ENCODE measurements at regions not wholly inside any gene's neighbourhood (a gene's known extent, or its start where the extent isn't known, plus 50 kb on each side); places are given as distances from the start of the nearest gene placed in this dataset.
A peak's percentile ranks its signal among the peaks of the same experiment; 100 is the strongest.

GRCh38 chr2:19244460-19245363, 113.7 kb downstream of the OSR1 start:
- DNase-seq (ENCODE audit: low read depth), result no peak
- TF ChIP-seq, protein P1, sequence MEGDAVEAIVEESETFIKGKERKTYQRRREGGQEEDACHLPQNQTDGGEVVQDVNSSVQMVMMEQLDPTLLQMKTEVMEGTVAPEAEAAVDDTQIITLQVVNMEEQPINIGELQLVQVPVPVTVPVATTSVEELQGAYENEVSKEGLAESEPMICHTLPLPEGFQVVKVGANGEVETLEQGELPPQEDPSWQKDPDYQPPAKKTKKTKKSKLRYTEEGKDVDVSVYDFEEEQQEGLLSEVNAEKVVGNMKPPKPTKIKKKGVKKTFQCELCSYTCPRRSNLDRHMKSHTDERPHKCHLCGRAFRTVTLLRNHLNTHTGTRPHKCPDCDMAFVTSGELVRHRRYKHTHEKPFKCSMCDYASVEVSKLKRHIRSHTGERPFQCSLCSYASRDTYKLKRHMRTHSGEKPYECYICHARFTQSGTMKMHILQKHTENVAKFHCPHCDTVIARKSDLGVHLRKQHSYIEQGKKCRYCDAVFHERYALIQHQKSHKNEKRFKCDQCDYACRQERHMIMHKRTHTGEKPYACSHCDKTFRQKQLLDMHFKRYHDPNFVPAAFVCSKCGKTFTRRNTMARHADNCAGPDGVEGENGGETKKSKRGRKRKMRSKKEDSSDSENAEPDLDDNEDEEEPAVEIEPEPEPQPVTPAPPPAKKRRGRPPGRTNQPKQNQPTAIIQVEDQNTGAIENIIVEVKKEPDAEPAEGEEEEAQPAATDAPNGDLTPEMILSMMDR (IDR thresholded peaks at IDR 0.05; ENCODE audit: low read length, missing control alignments), result no peak
- no peak overlapping the region for H3K4me3 ChIP-seq (replicated peaks; ENCODE audit: low read depth, low read length)

DNA sequence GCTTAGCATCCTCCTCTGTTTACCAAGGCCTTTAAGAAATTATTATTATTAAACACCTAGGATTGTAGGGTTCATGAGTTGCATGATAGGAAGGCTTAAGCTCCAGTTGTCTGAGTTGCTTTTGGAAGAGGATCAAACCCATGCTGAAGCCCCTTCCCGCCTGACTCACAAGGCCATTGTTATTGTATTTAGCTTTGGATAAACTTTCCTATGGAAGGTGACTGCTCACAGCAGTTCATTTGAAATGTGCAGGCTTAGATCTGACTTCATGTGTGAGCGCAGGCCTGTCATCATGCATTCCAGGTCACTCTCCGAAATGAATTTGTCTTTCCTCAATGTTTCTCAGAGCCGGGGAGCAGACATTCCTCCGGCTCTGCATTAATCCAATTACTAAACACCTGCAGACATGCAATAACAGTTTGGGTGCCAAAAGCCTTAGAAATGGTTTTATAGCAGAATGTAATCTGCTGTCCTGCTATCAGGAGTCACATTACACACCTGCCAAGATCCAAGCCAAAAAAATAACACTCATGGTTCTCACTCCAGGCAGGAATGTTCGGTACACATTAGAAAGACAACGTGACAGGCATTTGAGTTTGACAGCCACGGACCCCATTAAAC, 119.9 kb downstream of the OSR1 start:
- TF ChIP-seq, protein P1 (IDR thresholded peaks at IDR 0.05; ENCODE audit: low read length, missing control alignments), result no peak
- H3K4me3 ChIP-seq (replicated peaks; ENCODE audit: low read depth, low read length), result no peak overlapping the region
- no peak for DNase-seq (ENCODE audit: low read depth)

DNA sequence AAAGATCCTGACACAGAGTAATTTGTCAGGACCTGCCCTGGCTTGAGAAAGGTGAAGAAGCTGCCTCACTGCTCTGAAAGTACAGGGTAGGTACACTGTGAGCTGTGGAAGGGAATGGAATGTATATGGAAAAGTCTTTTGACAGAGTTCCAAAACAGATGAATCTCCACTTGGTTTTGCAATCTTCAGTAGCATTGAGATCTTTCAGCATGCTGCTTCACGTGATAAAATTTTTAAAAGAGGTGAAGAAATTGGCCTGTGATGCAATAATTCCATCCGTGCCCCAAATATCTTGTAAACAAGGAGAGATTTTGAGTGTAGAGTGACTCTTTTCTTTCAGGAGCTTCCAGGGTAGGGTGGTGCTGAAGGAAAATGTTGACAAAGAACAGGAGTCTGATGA, 123.1 kb downstream of the OSR1 start:
- H3K4me3 ChIP-seq (replicated peaks; ENCODE audit: low read depth, low read length), result no peak overlapping the region
- DNase-seq (ENCODE audit: low read depth), result peak; percentile 91
- TF ChIP-seq, protein P1 (IDR thresholded peaks at IDR 0.05; ENCODE audit: low read length, missing control alignments), result no peak

GRCh38 chr2:19232312-19232711, 126.1 kb downstream of the OSR1 start:
- TF ChIP-seq, protein P1 (IDR thresholded peaks at IDR 0.05; ENCODE audit: low read length, missing control alignments), result no peak
- DNase-seq (ENCODE audit: low read depth), result no peak

GRCh38 chr2:19231625-19232024, 126.8 kb downstream of the OSR1 start:
- DNase-seq (ENCODE audit: low read depth), result no peak
- H3K4me3 ChIP-seq (replicated peaks; ENCODE audit: low read depth, low read length), result no peak overlapping the region
- TF ChIP-seq, protein P1 (IDR thresholded peaks at IDR 0.05; ENCODE audit: low read length, missing control alignments), result no peak

More at GRCh38 chr2:19232312-19232711, 126.1 kb downstream of the OSR1 start:
- no peak overlapping the region for H3K4me3 ChIP-seq (replicated peaks; ENCODE audit: low read depth, low read length)

DNA sequence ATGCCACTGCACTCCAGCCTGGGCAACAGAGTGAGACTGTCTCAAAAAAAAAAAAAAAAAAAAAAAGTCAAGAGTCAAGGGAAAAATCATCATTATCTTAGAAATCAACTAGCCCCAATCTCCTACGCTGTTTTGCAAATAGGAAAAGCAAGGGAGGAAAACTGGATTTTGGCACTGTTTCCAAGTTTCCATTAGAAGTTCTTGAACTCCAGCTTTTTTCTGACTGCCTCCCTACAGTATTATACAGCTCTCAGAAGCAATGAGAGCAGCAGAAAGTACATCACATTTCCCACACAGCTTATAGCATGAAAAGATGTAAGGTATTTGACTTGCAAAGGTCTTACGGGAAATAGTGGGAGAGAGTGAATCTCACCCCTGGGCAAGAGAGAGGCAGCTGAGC, 127.8 kb downstream of the OSR1 start:
- no peak for DNase-seq (ENCODE audit: low read depth)
- TF ChIP-seq, protein P1 (IDR thresholded peaks at IDR 0.05; ENCODE audit: low read length, missing control alignments), result no peak
- no peak overlapping the region for H3K4me3 ChIP-seq (replicated peaks; ENCODE audit: low read depth, low read length)

Measured in fibroblast of pulmonary artery (primary cell).